DND-41 (cell line): ENCODE measurements at regions not wholly inside any gene's neighbourhood (a gene's known extent, or its start where the extent isn't known, plus 50 kb on each side); places are given as distances from the start of the nearest gene placed in this dataset.

Experiments used
- ATAC-seq: fragments of 200-7000 bp; cut with Tn5 transposase; 3 replicates; pipeline ENCODE4 v1.9.1; 2021; ENCODE audit warnings: low read depth; ENCODE audit not compliant: insufficient read depth
- DNase-seq: peaks from one replicate; pipeline ENCODE4 v3.0.0-alpha.2; 2020
- H2AFZ ChIP-seq: 2 replicates; pipeline ENCODE4 v1.6.0; 2012; ENCODE audit warnings: low read depth, low read length
- H3K27ac ChIP-seq: 2 replicates; pipeline ENCODE4 v1.5.1; 2012; ENCODE audit warnings: low read length, inconsistent platforms
- H3K27me3 ChIP-seq: fragments of 200-600 bp; sonication (generic); 2 replicates; pipeline ENCODE4 v1.6.0; 2012; ENCODE audit warnings: low read length, mild to moderate bottlenecking, inconsistent platforms; ENCODE audit not compliant: insufficient read depth, poor library complexity
- H3K36me3 ChIP-seq: 2 replicates; pipeline ENCODE4 v1.5.1; 2012; ENCODE audit warnings: low read length, inconsistent platforms; ENCODE audit not compliant: insufficient read depth
- H3K4me1 ChIP-seq: 2 replicates; pipeline ENCODE4 v1.5.1; 2012; ENCODE audit warnings: mild to moderate bottlenecking, low read length; ENCODE audit not compliant: insufficient read depth
- H3K4me2 ChIP-seq: 2 replicates; pipeline ENCODE4 v1.6.0; 2012; ENCODE audit warnings: mild to moderate bottlenecking, moderate library complexity, low read length, inconsistent platforms; ENCODE audit not compliant: insufficient read depth
- H3K4me3 ChIP-seq, 2 experiments: fragments of 200-600 bp in 1 of 2; shearing (Covaris generic) in 1 of 2; 2 replicates each; pipeline ENCODE4 v1.5.1; 2012 to 2016; ENCODE audit warnings: inconsistent platforms in 2 of 2, low read length in 2 of 2, mild to moderate bottlenecking in 2 of 2, low read depth in 1 of 2, moderate library complexity in 1 of 2
- H3K79me2 ChIP-seq: 2 replicates; pipeline ENCODE4 v1.6.0; 2012; ENCODE audit warnings: low read length, inconsistent platforms; ENCODE audit not compliant: insufficient read depth
- H3K9ac ChIP-seq: 2 replicates; pipeline ENCODE4 v1.6.0; 2012; ENCODE audit warnings: low read depth, mild to moderate bottlenecking, inconsistent platforms, low read length, moderate library complexity
- H3K9me3 ChIP-seq: 2 replicates; pipeline ENCODE4 v1.5.1; 2012; ENCODE audit warnings: low read length, moderate library complexity, mild to moderate bottlenecking, inconsistent platforms; ENCODE audit not compliant: insufficient read depth, severe bottlenecking
- H4K20me1 ChIP-seq: 2 replicates; pipeline ENCODE4 v1.6.0; 2012; ENCODE audit warnings: low read length; ENCODE audit not compliant: insufficient read depth
- EZH2 ChIP-seq: IDR thresholded peaks from 3 replicates; pipeline ENCODE4 v1.6.1; 2012; ENCODE audit warnings: borderline replicate concordance, low read depth, mild to moderate bottlenecking, moderate library complexity, low read length, inconsistent platforms; ENCODE audit not compliant: severe bottlenecking
- TF ChIP-seq, protein P1 (sequence below): IDR thresholded peaks from 2 replicates; pipeline ENCODE4 v1.5.1; 2012; ENCODE audit warnings: borderline replicate concordance, low read length, moderate library complexity, mild to moderate bottlenecking; ENCODE audit not compliant: poor library complexity, severe bottlenecking; ENCODE audit errors: extremely low read depth

DNA sequence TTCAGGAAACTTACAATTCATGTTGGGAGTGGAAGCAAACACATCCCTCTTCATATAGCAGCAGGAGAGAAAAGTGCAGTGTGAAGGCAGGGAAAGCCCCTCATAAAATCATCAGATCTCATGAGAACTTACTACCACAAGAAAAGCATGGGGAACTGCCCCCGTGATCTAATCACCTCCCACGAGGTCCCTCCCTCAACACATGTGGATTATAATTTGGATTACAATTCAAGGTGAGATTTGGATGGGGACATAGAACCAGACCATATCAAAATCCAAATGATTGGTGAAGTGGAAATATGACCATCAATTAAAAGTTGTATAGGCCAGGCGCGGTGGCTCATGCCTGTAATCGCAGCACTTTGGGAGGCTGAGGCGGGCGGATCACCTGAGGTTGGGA is 1268.0 kb downstream of the JRKL start:
- H3K4me1 ChIP-seq = no peaks in the 10 kb centered on the region
- DNase-seq = no peak
- H2AFZ ChIP-seq = no peak overlapping the region
- H3K79me2 ChIP-seq = no peaks in the 10 kb centered on the region
- no peaks in the 10 kb centered on the region for H3K9me3 ChIP-seq
- no peak for ATAC-seq
- H3K4me3 ChIP-seq = no peak overlapping the region
- H3K27ac ChIP-seq = no peak overlapping the region
- no peak overlapping the region for H3K9ac ChIP-seq
- TF ChIP-seq EZH2 = no peak
- TF ChIP-seq, protein P1, sequence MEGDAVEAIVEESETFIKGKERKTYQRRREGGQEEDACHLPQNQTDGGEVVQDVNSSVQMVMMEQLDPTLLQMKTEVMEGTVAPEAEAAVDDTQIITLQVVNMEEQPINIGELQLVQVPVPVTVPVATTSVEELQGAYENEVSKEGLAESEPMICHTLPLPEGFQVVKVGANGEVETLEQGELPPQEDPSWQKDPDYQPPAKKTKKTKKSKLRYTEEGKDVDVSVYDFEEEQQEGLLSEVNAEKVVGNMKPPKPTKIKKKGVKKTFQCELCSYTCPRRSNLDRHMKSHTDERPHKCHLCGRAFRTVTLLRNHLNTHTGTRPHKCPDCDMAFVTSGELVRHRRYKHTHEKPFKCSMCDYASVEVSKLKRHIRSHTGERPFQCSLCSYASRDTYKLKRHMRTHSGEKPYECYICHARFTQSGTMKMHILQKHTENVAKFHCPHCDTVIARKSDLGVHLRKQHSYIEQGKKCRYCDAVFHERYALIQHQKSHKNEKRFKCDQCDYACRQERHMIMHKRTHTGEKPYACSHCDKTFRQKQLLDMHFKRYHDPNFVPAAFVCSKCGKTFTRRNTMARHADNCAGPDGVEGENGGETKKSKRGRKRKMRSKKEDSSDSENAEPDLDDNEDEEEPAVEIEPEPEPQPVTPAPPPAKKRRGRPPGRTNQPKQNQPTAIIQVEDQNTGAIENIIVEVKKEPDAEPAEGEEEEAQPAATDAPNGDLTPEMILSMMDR = no peak
- no peaks in the 10 kb centered on the region for H3K36me3 ChIP-seq
- no peaks in the 10 kb centered on the region for H4K20me1 ChIP-seq
- no peaks in the 10 kb centered on the region for H3K27me3 ChIP-seq
- H3K4me2 ChIP-seq = no peak overlapping the region

DNA sequence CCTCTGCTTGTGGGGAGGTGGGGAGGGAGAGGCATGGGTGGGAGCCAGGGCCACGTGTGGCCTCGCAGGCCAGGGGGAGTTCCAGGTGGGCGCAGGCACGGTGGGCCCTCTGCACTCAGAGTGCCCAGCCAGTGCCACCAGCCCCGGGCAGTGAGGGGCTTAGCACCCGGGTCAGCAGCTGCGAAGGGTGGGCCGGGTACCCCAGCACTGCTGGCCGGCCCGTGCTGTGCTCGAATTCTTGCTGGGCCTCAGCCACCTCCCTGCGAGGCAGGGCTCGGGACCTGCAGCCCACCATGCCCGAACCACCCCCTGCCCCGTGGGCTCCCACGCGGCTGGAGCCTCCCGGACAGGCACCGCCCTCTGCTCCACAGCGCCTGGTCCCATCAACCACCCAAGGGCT is 1277.2 kb downstream of the JRKL start:
- H3K9me3 ChIP-seq = no peaks in the 10 kb centered on the region
- H3K9ac ChIP-seq = no peak overlapping the region
- H3K36me3 ChIP-seq = no peaks in the 10 kb centered on the region
- H3K4me1 ChIP-seq = no peaks in the 10 kb centered on the region
- no peak overlapping the region for H3K27ac ChIP-seq
- H2AFZ ChIP-seq = no peak overlapping the region
- H3K4me3 ChIP-seq = no peak overlapping the region
- H3K4me2 ChIP-seq = no peak overlapping the region
- TF ChIP-seq, protein P1 = no peak
- no peak for TF ChIP-seq EZH2
- DNase-seq (no peak), ATAC-seq (no peak)
- no peaks in the 10 kb centered on the region for H3K27me3 ChIP-seq
- H3K79me2 ChIP-seq = no peaks in the 10 kb centered on the region
- no peaks in the 10 kb centered on the region for H4K20me1 ChIP-seq

DNA sequence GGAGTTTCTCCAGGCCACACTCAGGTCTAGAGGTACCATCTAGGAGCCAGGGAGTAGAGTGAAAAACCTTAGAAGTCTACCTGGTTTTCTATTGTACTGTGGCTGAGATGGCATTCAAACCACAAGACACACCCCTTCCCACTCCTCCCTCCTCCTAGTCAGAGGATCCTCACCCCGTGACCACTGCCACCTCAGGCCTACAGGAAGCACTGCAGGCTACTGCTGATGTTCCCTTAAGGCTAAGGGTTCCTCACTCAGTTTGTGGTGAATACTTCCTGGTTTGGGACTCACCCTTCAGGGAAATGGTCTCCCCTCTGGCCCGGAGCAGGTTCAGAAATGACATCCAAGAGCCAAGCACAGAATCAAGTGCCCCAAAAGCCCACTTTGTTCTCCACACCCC is 1293.9 kb downstream of the JRKL start:
- TF ChIP-seq, protein P1 = no peak
- TF ChIP-seq EZH2 = no peak
- Histone ChIP-seq H3K4me2 (no peak overlapping the region), H3K4me1 (no peaks in the 10 kb centered on the region), H3K4me3 (no peak overlapping the region), H3K9ac (no peak overlapping the region), H3K79me2 (no peaks in the 10 kb centered on the region), H4K20me1 (no peaks in the 10 kb centered on the region), H3K27me3 (no peaks in the 10 kb centered on the region), H2AFZ (no peak overlapping the region), H3K27ac (no peak overlapping the region), H3K36me3 (no peaks in the 10 kb centered on the region), H3K9me3 (no peaks in the 10 kb centered on the region)
- DNase-seq (no peak), ATAC-seq (no peak; the same call in 2 of the 3 replicates)
